GM23338 (cell line): ENCODE measurements at regions not wholly inside any gene's neighbourhood (a gene's known extent, or its start where the extent isn't known, plus 50 kb on each side); places are given as distances from the start of the nearest gene placed in this dataset.

Experiments
- CREB1 ChIP-seq: fragments of 250-450 bp; sonication (Bioruptor Pico); IDR thresholded peaks from 2 replicates; pipeline ENCODE4 v1.5.0; 2020; ENCODE audit warnings: low read depth, mild to moderate bottlenecking, moderate library complexity
- EZH2 ChIP-seq: fragments of 200-600 bp; sonication (generic); IDR thresholded peaks from one replicate; pipeline ENCODE4 v1.8.0; 2017; ENCODE audit warnings: antibody characterized with exemption, mild to moderate bottlenecking, low read depth; ENCODE audit not compliant: unreplicated experiment
- EZH2phosphoT487 ChIP-seq: fragments of 200-600 bp; sonication (generic); IDR thresholded peaks from one replicate; pipeline ENCODE4 v1.8.1; 2018; ENCODE audit warnings: antibody characterized with exemption; ENCODE audit not compliant: unreplicated experiment
- JUNB ChIP-seq: IDR thresholded peaks from one replicate; pipeline ENCODE4 v1.6.1; 2016; ENCODE audit warnings: antibody characterized with exemption; ENCODE audit not compliant: unreplicated experiment
- POLR2AphosphoS5 ChIP-seq: IDR thresholded peaks from 2 replicates; pipeline ENCODE4 v1.6.1; 2016; ENCODE audit warnings: antibody characterized with exemption, low read depth
- ZNF331 ChIP-seq: fragments of 250-450 bp; sonication (Bioruptor Pico); IDR thresholded peaks from 2 replicates; pipeline ENCODE4 v1.5.0; 2020; ENCODE audit warnings: low read depth, mild to moderate bottlenecking, moderate library complexity
- TF ChIP-seq, protein P1 (sequence below), 2 experiments: fragments of 200-600 bp in 1 of 2; sonication (generic) in 1 of 2; conservative IDR thresholded peaks; 2 replicates each; pipeline versions ENCODE4 v1.5.1 to v1.6.1; 2016 to 2017; ENCODE audit warnings: antibody characterized with exemption in 2 of 2, low read depth in 2 of 2, mild to moderate bottlenecking in 2 of 2, moderate library complexity in 1 of 2
- TF ChIP-seq, protein P2 (sequence below): IDR thresholded peaks from one replicate; pipeline ENCODE4 v1.6.1; 2018; ENCODE audit warnings: antibody characterized with exemption; ENCODE audit not compliant: unreplicated experiment
- TF ChIP-seq, protein P3 (sequence below): IDR thresholded peaks from 2 replicates; pipeline ENCODE4 v1.6.1; 2016; ENCODE audit warnings: antibody characterized with exemption

DNA sequence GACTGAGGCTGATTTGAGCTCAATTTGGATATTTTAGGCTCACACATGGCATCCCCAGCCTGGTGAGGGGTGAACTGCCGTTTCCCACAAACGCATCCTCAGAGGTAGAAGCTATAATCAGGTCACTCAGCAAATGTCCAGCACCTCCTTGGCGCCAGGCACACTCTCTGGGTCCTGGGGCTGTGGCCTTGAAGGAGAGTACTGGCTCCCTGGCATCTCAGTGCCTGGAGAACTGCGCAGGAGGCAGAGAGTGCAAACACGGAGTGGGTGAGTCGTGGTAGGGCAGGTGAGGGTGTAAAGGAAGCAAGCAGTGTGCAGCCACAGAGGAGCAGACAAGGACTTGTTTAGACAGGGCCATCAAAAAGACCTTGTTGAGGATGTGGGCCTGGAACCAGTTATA is 224.0 kb upstream of the ZNF32 start:
- TF ChIP-seq, protein P1, sequence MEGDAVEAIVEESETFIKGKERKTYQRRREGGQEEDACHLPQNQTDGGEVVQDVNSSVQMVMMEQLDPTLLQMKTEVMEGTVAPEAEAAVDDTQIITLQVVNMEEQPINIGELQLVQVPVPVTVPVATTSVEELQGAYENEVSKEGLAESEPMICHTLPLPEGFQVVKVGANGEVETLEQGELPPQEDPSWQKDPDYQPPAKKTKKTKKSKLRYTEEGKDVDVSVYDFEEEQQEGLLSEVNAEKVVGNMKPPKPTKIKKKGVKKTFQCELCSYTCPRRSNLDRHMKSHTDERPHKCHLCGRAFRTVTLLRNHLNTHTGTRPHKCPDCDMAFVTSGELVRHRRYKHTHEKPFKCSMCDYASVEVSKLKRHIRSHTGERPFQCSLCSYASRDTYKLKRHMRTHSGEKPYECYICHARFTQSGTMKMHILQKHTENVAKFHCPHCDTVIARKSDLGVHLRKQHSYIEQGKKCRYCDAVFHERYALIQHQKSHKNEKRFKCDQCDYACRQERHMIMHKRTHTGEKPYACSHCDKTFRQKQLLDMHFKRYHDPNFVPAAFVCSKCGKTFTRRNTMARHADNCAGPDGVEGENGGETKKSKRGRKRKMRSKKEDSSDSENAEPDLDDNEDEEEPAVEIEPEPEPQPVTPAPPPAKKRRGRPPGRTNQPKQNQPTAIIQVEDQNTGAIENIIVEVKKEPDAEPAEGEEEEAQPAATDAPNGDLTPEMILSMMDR (conservative IDR thresholded peaks at IDR 0.05; ENCODE audit: low read depth in 2 of 2) = no peak
- TF ChIP-seq POLR2AphosphoS5 = no peak
- TF ChIP-seq, protein P2, sequence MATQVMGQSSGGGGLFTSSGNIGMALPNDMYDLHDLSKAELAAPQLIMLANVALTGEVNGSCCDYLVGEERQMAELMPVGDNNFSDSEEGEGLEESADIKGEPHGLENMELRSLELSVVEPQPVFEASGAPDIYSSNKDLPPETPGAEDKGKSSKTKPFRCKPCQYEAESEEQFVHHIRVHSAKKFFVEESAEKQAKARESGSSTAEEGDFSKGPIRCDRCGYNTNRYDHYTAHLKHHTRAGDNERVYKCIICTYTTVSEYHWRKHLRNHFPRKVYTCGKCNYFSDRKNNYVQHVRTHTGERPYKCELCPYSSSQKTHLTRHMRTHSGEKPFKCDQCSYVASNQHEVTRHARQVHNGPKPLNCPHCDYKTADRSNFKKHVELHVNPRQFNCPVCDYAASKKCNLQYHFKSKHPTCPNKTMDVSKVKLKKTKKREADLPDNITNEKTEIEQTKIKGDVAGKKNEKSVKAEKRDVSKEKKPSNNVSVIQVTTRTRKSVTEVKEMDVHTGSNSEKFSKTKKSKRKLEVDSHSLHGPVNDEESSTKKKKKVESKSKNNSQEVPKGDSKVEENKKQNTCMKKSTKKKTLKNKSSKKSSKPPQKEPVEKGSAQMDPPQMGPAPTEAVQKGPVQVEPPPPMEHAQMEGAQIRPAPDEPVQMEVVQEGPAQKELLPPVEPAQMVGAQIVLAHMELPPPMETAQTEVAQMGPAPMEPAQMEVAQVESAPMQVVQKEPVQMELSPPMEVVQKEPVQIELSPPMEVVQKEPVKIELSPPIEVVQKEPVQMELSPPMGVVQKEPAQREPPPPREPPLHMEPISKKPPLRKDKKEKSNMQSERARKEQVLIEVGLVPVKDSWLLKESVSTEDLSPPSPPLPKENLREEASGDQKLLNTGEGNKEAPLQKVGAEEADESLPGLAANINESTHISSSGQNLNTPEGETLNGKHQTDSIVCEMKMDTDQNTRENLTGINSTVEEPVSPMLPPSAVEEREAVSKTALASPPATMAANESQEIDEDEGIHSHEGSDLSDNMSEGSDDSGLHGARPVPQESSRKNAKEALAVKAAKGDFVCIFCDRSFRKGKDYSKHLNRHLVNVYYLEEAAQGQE = no peak
- TF ChIP-seq CREB1 (CRISPR knock-in tag) = no peak
- no peak for TF ChIP-seq ZNF331 (CRISPR knock-in tag)
- no peak for TF ChIP-seq EZH2phosphoT487
- TF ChIP-seq, protein P3, sequence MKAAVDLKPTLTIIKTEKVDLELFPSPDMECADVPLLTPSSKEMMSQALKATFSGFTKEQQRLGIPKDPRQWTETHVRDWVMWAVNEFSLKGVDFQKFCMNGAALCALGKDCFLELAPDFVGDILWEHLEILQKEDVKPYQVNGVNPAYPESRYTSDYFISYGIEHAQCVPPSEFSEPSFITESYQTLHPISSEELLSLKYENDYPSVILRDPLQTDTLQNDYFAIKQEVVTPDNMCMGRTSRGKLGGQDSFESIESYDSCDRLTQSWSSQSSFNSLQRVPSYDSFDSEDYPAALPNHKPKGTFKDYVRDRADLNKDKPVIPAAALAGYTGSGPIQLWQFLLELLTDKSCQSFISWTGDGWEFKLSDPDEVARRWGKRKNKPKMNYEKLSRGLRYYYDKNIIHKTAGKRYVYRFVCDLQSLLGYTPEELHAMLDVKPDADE = no peak
- TF ChIP-seq JUNB = no peak
- no peak for TF ChIP-seq EZH2
